Neutrophil (primary cell): ENCODE measurements at regions not wholly inside any gene's neighbourhood (a gene's known extent, or its start where the extent isn't known, plus 50 kb on each side); places are given as distances from the start of the nearest gene placed in this dataset.

Experiments used
- H3K27ac ChIP-seq: fragments of 200-600 bp; sonication (generic); 2 replicates; pipeline ENCODE4 v1.5.1; 2016; ENCODE audit warnings: mild to moderate bottlenecking, moderate library complexity
- H3K27me3 ChIP-seq: fragments of 200-600 bp; sonication (generic); 2 replicates; pipeline ENCODE4 v1.6.0; 2016; ENCODE audit warnings: mild to moderate bottlenecking
- H3K36me3 ChIP-seq: fragments of 200-600 bp; sonication (generic); 2 replicates; pipeline ENCODE4 v1.5.1; 2017
- H3K4me1 ChIP-seq, 2 experiments: fragments of 200-600 bp in 1 of 2; sonication (generic) in 1 of 2; 1 replicate in 1 of 2; 2 replicates in 1 of 2; pipeline versions ENCODE4 v1.5.1 to v1.6.1; 2013 to 2016; ENCODE audit warnings: low read depth in 1 of 2, low read length in 1 of 2, mild to moderate bottlenecking in 1 of 2, moderate library complexity in 1 of 2; ENCODE audit not compliant: control insufficient read depth in 1 of 2, insufficient read depth in 1 of 2
- H3K4me3 ChIP-seq, 2 experiments: fragments of 200-600 bp in 1 of 2; sonication (generic) in 1 of 2; 1 replicate in 1 of 2; 2 replicates in 1 of 2; pipeline ENCODE4 v1.5.1; 2013 to 2016; ENCODE audit warnings: low read depth in 1 of 2, low read length in 1 of 2, mild to moderate bottlenecking in 1 of 2, moderate library complexity in 1 of 2
- H3K9me3 ChIP-seq: fragments of 200-600 bp; sonication (generic); 2 replicates; pipeline ENCODE4 v1.5.1; 2016
- TF ChIP-seq, protein P1 (sequence below): fragments of 200-600 bp; sonication (generic); IDR thresholded peaks from 2 replicates; pipeline ENCODE4 v1.5.1; 2016; ENCODE audit warnings: antibody characterized with exemption

DNA sequence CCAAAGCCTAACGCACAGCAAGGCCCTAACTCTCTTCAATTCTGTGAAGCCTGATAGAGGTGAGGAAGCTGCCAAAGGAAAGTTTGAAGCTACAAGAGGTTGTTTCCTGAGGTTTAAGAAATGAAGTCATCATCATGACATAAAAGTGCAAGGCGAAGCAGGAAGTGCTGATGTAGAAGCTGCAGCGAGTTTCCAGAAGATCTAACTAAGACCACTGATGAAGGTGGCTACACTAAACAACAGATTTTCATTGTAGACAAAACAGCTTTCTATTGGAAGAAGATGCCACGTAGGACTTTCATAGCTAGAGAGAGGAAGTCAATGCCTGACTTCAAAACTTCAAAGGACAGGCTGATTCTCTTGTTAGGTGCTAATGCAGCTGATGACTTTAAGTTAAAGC is 385.6 kb upstream of the OR4E1 start:
- TF ChIP-seq, protein P1, sequence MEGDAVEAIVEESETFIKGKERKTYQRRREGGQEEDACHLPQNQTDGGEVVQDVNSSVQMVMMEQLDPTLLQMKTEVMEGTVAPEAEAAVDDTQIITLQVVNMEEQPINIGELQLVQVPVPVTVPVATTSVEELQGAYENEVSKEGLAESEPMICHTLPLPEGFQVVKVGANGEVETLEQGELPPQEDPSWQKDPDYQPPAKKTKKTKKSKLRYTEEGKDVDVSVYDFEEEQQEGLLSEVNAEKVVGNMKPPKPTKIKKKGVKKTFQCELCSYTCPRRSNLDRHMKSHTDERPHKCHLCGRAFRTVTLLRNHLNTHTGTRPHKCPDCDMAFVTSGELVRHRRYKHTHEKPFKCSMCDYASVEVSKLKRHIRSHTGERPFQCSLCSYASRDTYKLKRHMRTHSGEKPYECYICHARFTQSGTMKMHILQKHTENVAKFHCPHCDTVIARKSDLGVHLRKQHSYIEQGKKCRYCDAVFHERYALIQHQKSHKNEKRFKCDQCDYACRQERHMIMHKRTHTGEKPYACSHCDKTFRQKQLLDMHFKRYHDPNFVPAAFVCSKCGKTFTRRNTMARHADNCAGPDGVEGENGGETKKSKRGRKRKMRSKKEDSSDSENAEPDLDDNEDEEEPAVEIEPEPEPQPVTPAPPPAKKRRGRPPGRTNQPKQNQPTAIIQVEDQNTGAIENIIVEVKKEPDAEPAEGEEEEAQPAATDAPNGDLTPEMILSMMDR, result no peak
- no peaks in the 10 kb centered on the region for H3K36me3 ChIP-seq
- H3K9me3 ChIP-seq, result no peaks in the 10 kb centered on the region
- no peak overlapping the region for H3K4me3 ChIP-seq
- no peak overlapping the region for H3K27ac ChIP-seq
- H3K27me3 ChIP-seq, result no peaks in the 10 kb centered on the region
- no peaks in the 10 kb centered on the region for H3K4me1 ChIP-seq

DNA sequence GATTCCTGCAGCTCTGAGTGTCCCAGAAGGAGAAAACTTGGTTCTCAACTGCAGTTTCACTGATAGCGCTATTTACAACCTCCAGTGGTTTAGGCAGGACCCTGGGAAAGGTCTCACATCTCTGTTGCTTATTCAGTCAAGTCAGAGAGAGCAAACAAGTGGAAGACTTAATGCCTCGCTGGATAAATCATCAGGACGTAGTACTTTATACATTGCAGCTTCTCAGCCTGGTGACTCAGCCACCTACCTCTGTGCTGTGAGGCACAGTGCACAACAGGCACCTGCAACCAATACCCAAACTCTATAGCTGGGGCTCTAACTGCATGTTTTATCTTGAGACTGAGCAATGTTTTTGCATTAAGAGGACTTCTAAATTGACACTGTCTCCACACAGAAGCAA is 379.2 kb upstream of the OR4E1 start:
- Histone ChIP-seq H3K36me3 (no peaks in the 10 kb centered on the region), H3K27me3 (no peaks in the 10 kb centered on the region), H3K4me1 (no peaks in the 10 kb centered on the region), H3K27ac (no peak overlapping the region), H3K4me3 (no peak overlapping the region), H3K9me3 (no peaks in the 10 kb centered on the region)
- TF ChIP-seq, protein P1, result no peak

DNA sequence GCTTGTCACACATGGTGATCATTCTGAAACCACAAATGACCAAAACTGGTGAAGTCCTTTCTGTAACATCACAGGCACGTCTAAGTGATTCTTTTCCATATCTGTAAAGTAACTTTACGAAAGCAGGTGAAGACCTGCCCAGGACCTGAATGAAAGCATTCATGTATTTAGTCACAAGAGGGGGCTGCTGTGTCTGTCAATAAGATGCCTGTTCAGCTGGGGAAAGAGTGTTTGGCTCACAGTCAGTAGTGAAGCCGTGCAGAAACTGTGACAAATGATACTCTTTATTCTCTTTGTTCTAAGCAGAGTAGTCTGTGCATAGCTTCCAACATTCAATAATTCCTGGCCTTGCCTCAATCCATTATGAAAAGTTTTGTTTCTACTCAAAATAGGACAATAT is 373.5 kb upstream of the OR4E1 start:
- no peak overlapping the region for H3K4me3 ChIP-seq
- TF ChIP-seq, protein P1, result no peak
- no peaks in the 10 kb centered on the region for H3K4me1 ChIP-seq
- H3K36me3 ChIP-seq, result no peaks in the 10 kb centered on the region
- H3K27me3 ChIP-seq, result no peaks in the 10 kb centered on the region
- H3K9me3 ChIP-seq, result no peaks in the 10 kb centered on the region
- no peak overlapping the region for H3K27ac ChIP-seq

DNA sequence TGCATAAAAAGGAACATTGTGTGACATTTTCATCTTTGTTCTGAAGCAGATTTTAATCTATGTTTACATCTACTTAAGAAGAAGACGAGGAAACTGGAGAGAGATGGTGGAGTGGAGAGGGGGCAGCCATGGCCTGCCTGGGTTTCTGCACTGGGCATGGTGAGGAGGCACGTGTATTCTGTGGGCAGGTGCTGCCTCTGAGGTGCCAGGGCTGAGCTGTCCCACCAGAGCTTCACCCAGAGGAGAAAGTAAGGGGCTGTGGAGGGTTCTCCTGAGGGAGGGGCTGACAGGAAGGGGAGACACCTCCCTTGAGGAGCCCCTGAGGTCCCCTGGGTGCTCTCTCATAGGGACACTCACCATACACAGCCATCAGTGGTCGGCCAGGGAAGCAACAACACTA is 372.4 kb upstream of the OR4E1 start:
- H3K27ac ChIP-seq, result no peak overlapping the region
- H3K36me3 ChIP-seq, result no peaks in the 10 kb centered on the region
- TF ChIP-seq, protein P1, result no peak
- H3K9me3 ChIP-seq, result no peaks in the 10 kb centered on the region
- no peaks in the 10 kb centered on the region for H3K27me3 ChIP-seq
- H3K4me3 ChIP-seq, result no peak overlapping the region
- H3K4me1 ChIP-seq, result no peaks in the 10 kb centered on the region

DNA sequence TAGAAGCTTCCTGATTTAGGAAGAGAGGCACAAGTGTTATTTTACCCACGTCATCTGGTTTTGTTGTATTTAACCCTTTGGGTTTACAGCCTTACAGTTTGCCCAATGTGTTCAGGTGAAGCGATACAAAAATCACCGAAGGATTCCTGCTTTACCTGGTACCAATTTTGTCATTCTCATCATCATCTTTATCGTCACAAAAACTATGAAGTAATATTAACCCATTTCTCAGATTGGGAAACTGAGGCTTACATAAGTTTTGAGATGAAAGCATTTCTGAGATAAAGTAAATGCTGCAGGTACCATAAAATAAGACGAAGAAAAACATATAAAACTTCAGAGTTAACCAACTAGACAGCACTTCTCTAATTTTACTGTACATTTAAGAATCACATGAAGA is 370.6 kb upstream of the OR4E1 start:
- Histone ChIP-seq H3K4me3 (no peak overlapping the region), H3K36me3 (no peaks in the 10 kb centered on the region), H3K27ac (no peak overlapping the region), H3K9me3 (no peaks in the 10 kb centered on the region), H3K4me1 (no peaks in the 10 kb centered on the region), H3K27me3 (no peaks in the 10 kb centered on the region)
- TF ChIP-seq, protein P1, result no peak

DNA sequence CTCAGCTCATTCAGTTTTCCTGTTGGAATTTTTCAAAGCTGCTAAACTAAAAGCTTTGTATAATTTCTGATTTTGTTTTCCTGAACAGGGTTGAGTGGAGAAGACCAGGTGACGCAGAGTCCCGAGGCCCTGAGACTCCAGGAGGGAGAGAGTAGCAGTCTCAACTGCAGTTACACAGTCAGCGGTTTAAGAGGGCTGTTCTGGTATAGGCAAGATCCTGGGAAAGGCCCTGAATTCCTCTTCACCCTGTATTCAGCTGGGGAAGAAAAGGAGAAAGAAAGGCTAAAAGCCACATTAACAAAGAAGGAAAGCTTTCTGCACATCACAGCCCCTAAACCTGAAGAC is 367.1 kb upstream of the OR4E1 start:
- Histone ChIP-seq H3K4me1 (no peaks in the 10 kb centered on the region), H3K27me3 (no peaks in the 10 kb centered on the region), H3K36me3 (no peaks in the 10 kb centered on the region), H3K27ac (no peak overlapping the region), H3K9me3 (no peaks in the 10 kb centered on the region), H3K4me3 (no peak overlapping the region)
- TF ChIP-seq, protein P1, result no peak
